ENCODE measurements at regions not wholly inside any gene's neighbourhood (a gene's known extent, or its start where the extent isn't known, plus 50 kb on each side); places are given as distances from the start of the nearest gene placed in this dataset.

DNA sequence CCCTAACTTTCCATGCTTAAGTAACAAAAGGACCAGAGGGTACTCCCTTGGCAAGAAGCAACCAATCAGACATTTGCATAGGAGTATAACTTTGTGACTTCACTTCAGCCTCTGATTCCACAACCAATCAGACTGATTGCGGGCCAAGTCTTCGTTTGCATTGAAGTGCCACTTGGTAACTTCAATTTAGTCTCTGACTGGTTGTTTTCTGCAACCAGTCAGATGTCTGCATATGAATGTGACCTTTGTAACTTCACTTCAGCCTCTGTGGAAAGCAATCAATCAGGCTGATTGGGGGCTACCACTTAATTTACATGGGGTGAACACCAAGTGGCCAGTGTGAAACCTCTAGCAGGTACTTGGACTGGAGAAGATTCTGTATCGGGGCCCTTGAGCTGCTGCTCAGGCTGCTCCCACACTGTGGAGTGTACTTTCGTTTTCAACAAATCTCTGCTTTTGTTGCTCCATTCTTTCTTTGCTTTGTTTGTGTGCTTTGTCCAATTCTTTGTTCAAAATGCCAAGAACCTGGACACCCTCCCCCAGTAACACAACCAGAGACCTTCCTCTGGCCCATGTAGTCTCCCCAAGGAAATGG is 241.5 kb downstream of the ACKR3 start:
- Histone ChIP-seq H3K79me2 (ENCODE audit: low read length) (no peaks in the 10 kb centered on the region), H3K27me3 (replicated peaks; ENCODE audit: insufficient read depth, low read length) (no peaks in the 10 kb centered on the region), H3K9me2 (replicated peaks; ENCODE audit: insufficient read depth, low read length) (no peaks in the 10 kb centered on the region), H3K4me3 (ENCODE audit: low read length) (no peak overlapping the region), H4K20me1 (ENCODE audit: insufficient read depth, low read length) (no peaks in the 10 kb centered on the region), H3K36me3 (replicated peaks; ENCODE audit: insufficient read depth, low read length) (no peaks in the 10 kb centered on the region), H2AFZ (ENCODE audit: low read length) (no peak overlapping the region), H3F3A (ENCODE audit: insufficient read depth, low read length) (no peaks in the 10 kb centered on the region), H3K27ac (ENCODE audit: low read length) (no peak overlapping the region), H3K4me2 (ENCODE audit: low read depth, low read length) (no peak overlapping the region), H3K4me1 (ENCODE audit: low read length) (no peaks in the 10 kb centered on the region), H3K9ac (ENCODE audit: low read length) (no peak overlapping the region), H3K9me3 (replicated peaks; ENCODE audit: insufficient read depth, low read length) (no peaks in the 10 kb centered on the region)
- DNase-seq = no peak
- no peak for TF ChIP-seq EZH2 (optimal IDR thresholded peaks at IDR 0.05; ENCODE audit: low read depth, low read length)
- TF ChIP-seq EZH2phosphoT487 (IDR thresholded peaks at IDR 0.05; ENCODE audit: low read length) = no peak
- TF ChIP-seq, protein P1, sequence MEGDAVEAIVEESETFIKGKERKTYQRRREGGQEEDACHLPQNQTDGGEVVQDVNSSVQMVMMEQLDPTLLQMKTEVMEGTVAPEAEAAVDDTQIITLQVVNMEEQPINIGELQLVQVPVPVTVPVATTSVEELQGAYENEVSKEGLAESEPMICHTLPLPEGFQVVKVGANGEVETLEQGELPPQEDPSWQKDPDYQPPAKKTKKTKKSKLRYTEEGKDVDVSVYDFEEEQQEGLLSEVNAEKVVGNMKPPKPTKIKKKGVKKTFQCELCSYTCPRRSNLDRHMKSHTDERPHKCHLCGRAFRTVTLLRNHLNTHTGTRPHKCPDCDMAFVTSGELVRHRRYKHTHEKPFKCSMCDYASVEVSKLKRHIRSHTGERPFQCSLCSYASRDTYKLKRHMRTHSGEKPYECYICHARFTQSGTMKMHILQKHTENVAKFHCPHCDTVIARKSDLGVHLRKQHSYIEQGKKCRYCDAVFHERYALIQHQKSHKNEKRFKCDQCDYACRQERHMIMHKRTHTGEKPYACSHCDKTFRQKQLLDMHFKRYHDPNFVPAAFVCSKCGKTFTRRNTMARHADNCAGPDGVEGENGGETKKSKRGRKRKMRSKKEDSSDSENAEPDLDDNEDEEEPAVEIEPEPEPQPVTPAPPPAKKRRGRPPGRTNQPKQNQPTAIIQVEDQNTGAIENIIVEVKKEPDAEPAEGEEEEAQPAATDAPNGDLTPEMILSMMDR (IDR thresholded peaks at IDR 0.05; ENCODE audit: low read length) = no peak

DNA sequence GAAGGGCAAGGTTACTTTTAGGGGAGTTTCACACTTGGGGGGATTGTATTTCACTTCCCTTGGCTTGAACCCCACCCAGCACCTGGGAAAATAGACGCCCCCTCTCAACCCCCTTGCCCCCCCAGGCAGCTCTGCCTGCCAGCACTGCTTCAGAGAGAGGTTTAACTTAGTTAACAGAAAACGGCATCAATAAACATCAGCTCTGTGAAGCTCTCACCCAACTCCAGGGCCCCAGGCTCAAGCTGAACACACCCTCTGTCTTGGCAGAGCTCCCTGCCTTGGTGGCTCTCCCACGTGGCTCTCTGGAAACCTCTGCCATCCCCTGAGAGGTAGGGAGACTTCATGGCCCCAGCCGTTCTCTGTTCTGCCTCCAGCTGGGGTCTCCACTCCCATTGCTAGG is 244.1 kb downstream of the ACKR3 start:
- no peak overlapping the region for H2AFZ ChIP-seq (ENCODE audit: low read length)
- no peak for DNase-seq
- no peak overlapping the region for H3K4me3 ChIP-seq (ENCODE audit: low read length)
- H3K27ac ChIP-seq (ENCODE audit: low read length) = no peak overlapping the region
- no peaks in the 10 kb centered on the region for H4K20me1 ChIP-seq (ENCODE audit: insufficient read depth, low read length)
- no peaks in the 10 kb centered on the region for H3K9me3 ChIP-seq (replicated peaks; ENCODE audit: insufficient read depth, low read length)
- no peaks in the 10 kb centered on the region for H3K9me2 ChIP-seq (replicated peaks; ENCODE audit: insufficient read depth, low read length)
- H3K4me1 ChIP-seq (ENCODE audit: low read length) = no peaks in the 10 kb centered on the region
- TF ChIP-seq EZH2 (optimal IDR thresholded peaks at IDR 0.05; ENCODE audit: low read depth, low read length) (no peak), EZH2phosphoT487 (IDR thresholded peaks at IDR 0.05; ENCODE audit: low read length) (no peak)
- TF ChIP-seq, protein P1 (IDR thresholded peaks at IDR 0.05; ENCODE audit: low read length) = no peak
- no peak overlapping the region for H3K9ac ChIP-seq (ENCODE audit: low read length)
- H3K36me3 ChIP-seq (replicated peaks; ENCODE audit: insufficient read depth, low read length) = no peaks in the 10 kb centered on the region
- H3F3A ChIP-seq (ENCODE audit: insufficient read depth, low read length) = no peaks in the 10 kb centered on the region
- no peak overlapping the region for H3K4me2 ChIP-seq (ENCODE audit: low read depth, low read length)
- no peaks in the 10 kb centered on the region for H3K27me3 ChIP-seq (replicated peaks; ENCODE audit: insufficient read depth, low read length)
- no peaks in the 10 kb centered on the region for H3K79me2 ChIP-seq (ENCODE audit: low read length)

DNA sequence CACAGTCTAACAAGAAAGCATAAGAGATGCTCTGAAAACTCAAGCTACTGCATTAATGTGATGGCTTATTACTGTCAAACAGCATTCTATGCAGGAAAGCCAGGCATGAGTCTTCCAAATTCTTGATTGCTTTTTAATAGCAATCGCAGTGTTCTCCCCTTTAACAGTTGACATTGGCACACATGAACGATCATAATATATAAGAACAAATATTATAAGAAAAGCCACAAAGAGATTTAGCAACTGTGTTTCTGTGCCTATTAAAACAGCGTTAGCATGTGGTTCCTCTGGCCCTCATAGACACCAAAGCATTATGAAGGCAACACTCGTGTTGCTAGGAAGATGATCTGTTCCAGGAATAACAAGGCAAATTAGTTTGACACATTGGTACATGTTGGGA is 245.0 kb downstream of the ACKR3 start:
- Histone ChIP-seq H3K4me3 (ENCODE audit: low read length) (no peak overlapping the region), H3K27me3 (replicated peaks; ENCODE audit: insufficient read depth, low read length) (no peaks in the 10 kb centered on the region), H3K4me1 (ENCODE audit: low read length) (no peaks in the 10 kb centered on the region), H3K27ac (ENCODE audit: low read length) (no peak overlapping the region), H3K9me2 (replicated peaks; ENCODE audit: insufficient read depth, low read length) (no peaks in the 10 kb centered on the region), H3K4me2 (ENCODE audit: low read depth, low read length) (no peak overlapping the region), H3F3A (ENCODE audit: insufficient read depth, low read length) (no peaks in the 10 kb centered on the region), H3K79me2 (ENCODE audit: low read length) (no peaks in the 10 kb centered on the region), H3K36me3 (replicated peaks; ENCODE audit: insufficient read depth, low read length) (no peaks in the 10 kb centered on the region), H3K9ac (ENCODE audit: low read length) (no peak overlapping the region), H3K9me3 (replicated peaks; ENCODE audit: insufficient read depth, low read length) (no peaks in the 10 kb centered on the region), H2AFZ (ENCODE audit: low read length) (no peak overlapping the region), H4K20me1 (ENCODE audit: insufficient read depth, low read length) (no peaks in the 10 kb centered on the region)
- TF ChIP-seq, protein P1 (IDR thresholded peaks at IDR 0.05; ENCODE audit: low read length) = no peak
- TF ChIP-seq EZH2 (optimal IDR thresholded peaks at IDR 0.05; ENCODE audit: low read depth, low read length) (no peak), EZH2phosphoT487 (IDR thresholded peaks at IDR 0.05; ENCODE audit: low read length) (no peak)
- no peak for DNase-seq
